ENCODE measurements at regions not wholly inside any gene's neighbourhood (a gene's known extent, or its start where the extent isn't known, plus 50 kb on each side); places are given as distances from the start of the nearest gene placed in this dataset.

- no peak for TF ChIP-seq CTCF (IDR thresholded peaks at IDR 0.05 in 8 of 11, conservative IDR thresholded peaks at IDR 0.05 in 3 of 11)
- no peak for TF ChIP-seq POLR2A (IDR thresholded peaks at IDR 0.05)
Measured at GRCh38 chr2:221133941-221134340, 438.2 kb downstream of the EPHA4 start.
